ENCODE measurements at regions not wholly inside any gene's neighbourhood (a gene's known extent, or its start where the extent isn't known, plus 50 kb on each side); places are given as distances from the start of the nearest gene placed in this dataset.

- Histone ChIP-seq H4K20me1 (ENCODE audit: insufficient read depth) (no peaks in the 10 kb centered on the region), H3K27ac (no peak overlapping the region), H3K4me3 (no peak overlapping the region), H3K9me3 (ENCODE audit: insufficient read depth, low read depth) (no peaks in the 10 kb centered on the region), H3K4me2 (no peak overlapping the region), H3F3A (ENCODE audit: insufficient read depth, low read depth) (no peaks in the 10 kb centered on the region), H3K79me2 (ENCODE audit: low read depth) (no peaks in the 10 kb centered on the region), H3K9me2 (ENCODE audit: insufficient read depth) (no peaks in the 10 kb centered on the region), H3K36me3 (ENCODE audit: low read depth) (no peaks in the 10 kb centered on the region), H3K27me3 (ENCODE audit: insufficient read depth, low read depth) (no peaks in the 10 kb centered on the region), H2AFZ (no peak overlapping the region), H3K4me1 (replicated peaks; ENCODE audit: insufficient read depth) (peaks cover 21% of the 10 kb centered on the region)
- CTCF ChIA-PET, result no interaction called here
- intact Hi-C loops (cut with micrococcal nuclease; ENCODE audit: unreplicated experiment), result no loop called here
- POLR2A ChIA-PET (ENCODE audit: unreplicated experiment), result no interaction called here
- no TSS peak for BruUV-seq (replicated peaks)
- no peak for DNase-seq
- TF ChIP-seq CTCF (conservative IDR thresholded peaks at IDR 0.05) (no peak), EZH2 (IDR thresholded peaks at IDR 0.05; ENCODE audit: low read depth) (no peak)
Measured at GRCh38 chr2:42927334-42928160, 135.2 kb upstream of the HAAO start.

GRCh38 chr2:42926434-42927333 is 134.3 kb upstream of the HAAO start:
- DNase-seq, result no peak
- H3F3A ChIP-seq (ENCODE audit: insufficient read depth, low read depth), result no peaks in the 10 kb centered on the region
- no peaks in the 10 kb centered on the region for H3K36me3 ChIP-seq (ENCODE audit: low read depth)
- POLR2A ChIA-PET (ENCODE audit: unreplicated experiment), result no interaction called here
- no peak overlapping the region for H3K27ac ChIP-seq
- no peaks in the 10 kb centered on the region for H4K20me1 ChIP-seq (ENCODE audit: insufficient read depth)
- H3K4me3 ChIP-seq, result no peak overlapping the region
- no peaks in the 10 kb centered on the region for H3K9me2 ChIP-seq (ENCODE audit: insufficient read depth)
- H3K9me3 ChIP-seq (ENCODE audit: insufficient read depth, low read depth), result no peaks in the 10 kb centered on the region
- H3K79me2 ChIP-seq (ENCODE audit: low read depth), result no peaks in the 10 kb centered on the region
- peaks cover 21% of the 10 kb centered on the region for H3K4me1 ChIP-seq (replicated peaks; ENCODE audit: insufficient read depth)
- no peak overlapping the region for H2AFZ ChIP-seq
- BruUV-seq (replicated peaks), result no TSS peak
- CTCF ChIA-PET, result interaction anchor here (0.6 kb wide), 2 partner anchors 67 to 114 kb away, joined by 3 to 8 read pairs; no protein-coding TSS in a partner anchor
- no peaks in the 10 kb centered on the region for H3K27me3 ChIP-seq (ENCODE audit: insufficient read depth, low read depth)
- no peak overlapping the region for H3K4me2 ChIP-seq
- intact Hi-C loops (cut with micrococcal nuclease; ENCODE audit: unreplicated experiment), result no loop called here
- TF ChIP-seq EZH2 (IDR thresholded peaks at IDR 0.05; ENCODE audit: low read depth), result no peak
- TF ChIP-seq CTCF (conservative IDR thresholded peaks at IDR 0.05), result no peak

- no peaks in the 10 kb centered on the region for H3K9me3 ChIP-seq (ENCODE audit: insufficient read depth, low read depth)
- CTCF ChIA-PET, result interaction anchor here (0.6 kb wide), 2 partner anchors 67 to 115 kb away, joined by 3 to 8 read pairs; no protein-coding TSS in a partner anchor
- TF ChIP-seq CTCF (conservative IDR thresholded peaks at IDR 0.05) (no peak), EZH2 (IDR thresholded peaks at IDR 0.05; ENCODE audit: low read depth) (no peak)
- H3K36me3 ChIP-seq (ENCODE audit: low read depth), result no peaks in the 10 kb centered on the region
- no peak overlapping the region for H2AFZ ChIP-seq
- intact Hi-C loops (cut with micrococcal nuclease; ENCODE audit: unreplicated experiment), result no loop called here
- H3K4me3 ChIP-seq, result no peak overlapping the region
- H3K4me1 ChIP-seq (replicated peaks; ENCODE audit: insufficient read depth), result peaks cover 21% of the 10 kb centered on the region
- DNase-seq, result no peak
- no peaks in the 10 kb centered on the region for H3K9me2 ChIP-seq (ENCODE audit: insufficient read depth)
- no peaks in the 10 kb centered on the region for H3K27me3 ChIP-seq (ENCODE audit: insufficient read depth, low read depth)
- H3K27ac ChIP-seq, result no peak overlapping the region
- H3F3A ChIP-seq (ENCODE audit: insufficient read depth, low read depth), result no peaks in the 10 kb centered on the region
- H4K20me1 ChIP-seq (ENCODE audit: insufficient read depth), result no peaks in the 10 kb centered on the region
- BruUV-seq (replicated peaks), result no TSS peak
- POLR2A ChIA-PET (ENCODE audit: unreplicated experiment), result no interaction called here
- H3K4me2 ChIP-seq, result 0 out of 2 replicates have a peak overlapping the region, but pooled peaks have one; percentile 11
- no peaks in the 10 kb centered on the region for H3K79me2 ChIP-seq (ENCODE audit: low read depth)
Measured at GRCh38 chr2:42925742-42926433, 133.5 kb upstream of the HAAO start.

All from PC-9 (cell line).